ENCODE measurements at regions not wholly inside any gene's neighbourhood (a gene's known extent, or its start where the extent isn't known, plus 50 kb on each side); places are given as distances from the start of the nearest gene placed in this dataset.
"Not testable (repeated sequence)": the region's sequence is repeated elsewhere in the genome, so short reads cannot be mapped to it uniquely, and the experiment has no call there.

DNA sequence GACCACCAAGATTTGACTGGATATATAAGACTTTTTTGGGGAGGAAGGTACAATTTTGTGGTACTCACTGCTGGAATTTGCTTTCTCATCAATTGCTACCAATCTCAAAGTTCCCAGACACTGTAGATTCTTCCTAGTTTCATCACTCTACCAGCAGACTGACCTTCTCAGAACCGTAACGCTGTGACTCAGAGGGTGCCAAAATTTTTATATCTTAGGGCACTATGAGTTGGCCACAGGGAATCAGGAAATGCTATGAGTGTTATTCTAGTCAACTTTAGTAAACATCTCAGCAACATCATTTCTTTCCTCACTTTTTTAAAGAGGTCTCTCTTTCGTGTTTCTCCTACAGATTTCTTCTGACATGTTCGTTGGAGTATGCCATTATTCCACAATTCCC lies 499.0 kb downstream of the TMX3 start:
- Histone ChIP-seq H3K9ac (ENCODE audit: low read depth, low read length) (no peak overlapping the region), H3K36me3 (ENCODE audit: control insufficient read depth, insufficient read depth, low read length) (no peaks in the 10 kb centered on the region), H3K4me3 (ENCODE audit: low read depth, low read length) (no peak overlapping the region), H3K4me1 (ENCODE audit: control insufficient read depth, insufficient read depth, low read length) (no peaks in the 10 kb centered on the region), H3K27me3 (ENCODE audit: control insufficient read depth, insufficient read depth, low read length) (no peaks in the 10 kb centered on the region), H3K9me3 (ENCODE audit: control insufficient read depth, insufficient read depth, low read length) (no peaks in the 10 kb centered on the region)

DNA sequence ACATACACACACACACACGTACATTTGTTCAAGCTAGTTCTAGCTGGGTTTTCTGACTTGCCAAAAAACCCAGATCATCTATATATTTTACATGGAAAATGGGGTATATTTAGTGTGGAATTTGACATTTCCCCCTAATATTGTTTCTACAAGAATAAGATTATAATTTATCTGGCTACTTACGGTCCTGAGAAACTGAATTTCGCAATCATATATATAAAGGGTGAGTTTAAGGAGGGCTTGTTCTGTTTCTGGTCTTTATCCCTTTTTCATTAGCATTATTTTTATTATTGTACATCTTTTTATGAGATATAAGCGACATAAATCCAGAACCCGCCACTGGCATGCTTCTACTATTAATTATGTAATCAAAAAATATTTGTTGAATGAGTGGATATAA lies 528.9 kb downstream of the TMX3 start:
- Histone ChIP-seq H3K9me3 (ENCODE audit: control insufficient read depth, insufficient read depth, low read length) (no peaks in the 10 kb centered on the region), H3K4me1 (ENCODE audit: control insufficient read depth, insufficient read depth, low read length) (no peaks in the 10 kb centered on the region), H3K4me3 (ENCODE audit: low read depth, low read length) (no peak overlapping the region), H3K36me3 (ENCODE audit: control insufficient read depth, insufficient read depth, low read length) (no peaks in the 10 kb centered on the region), H3K9ac (ENCODE audit: low read depth, low read length) (no peak overlapping the region), H3K27me3 (ENCODE audit: control insufficient read depth, insufficient read depth, low read length) (no peaks in the 10 kb centered on the region)

DNA sequence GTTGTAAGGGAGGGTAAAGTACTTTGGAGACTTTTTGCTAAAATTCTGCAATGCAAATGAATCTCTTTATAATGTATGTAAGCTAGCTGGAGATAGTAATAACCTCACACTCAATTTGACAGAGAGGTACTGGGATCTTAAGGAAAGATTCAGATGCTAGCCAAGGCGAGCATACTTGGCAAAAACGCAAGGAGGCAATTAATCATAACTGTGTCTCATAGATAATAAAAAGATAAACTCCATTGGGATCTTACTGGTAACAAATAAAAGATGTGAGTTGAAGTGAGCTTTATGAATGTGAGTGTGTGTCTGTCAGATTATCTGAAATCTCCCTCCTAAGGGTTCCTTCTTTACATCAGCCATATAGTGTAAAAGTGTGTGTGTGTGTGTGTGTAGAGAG lies 533.0 kb downstream of the TMX3 start:
- Histone ChIP-seq H3K9me3 (ENCODE audit: control insufficient read depth, insufficient read depth, low read length) (no peaks in the 10 kb centered on the region), H3K36me3 (ENCODE audit: control insufficient read depth, insufficient read depth, low read length) (no peaks in the 10 kb centered on the region), H3K9ac (ENCODE audit: low read depth, low read length) (no peak overlapping the region), H3K4me1 (ENCODE audit: control insufficient read depth, insufficient read depth, low read length) (no peaks in the 10 kb centered on the region), H3K27me3 (ENCODE audit: control insufficient read depth, insufficient read depth, low read length) (no peaks in the 10 kb centered on the region), H3K4me3 (ENCODE audit: low read depth, low read length) (no peak overlapping the region)

DNA sequence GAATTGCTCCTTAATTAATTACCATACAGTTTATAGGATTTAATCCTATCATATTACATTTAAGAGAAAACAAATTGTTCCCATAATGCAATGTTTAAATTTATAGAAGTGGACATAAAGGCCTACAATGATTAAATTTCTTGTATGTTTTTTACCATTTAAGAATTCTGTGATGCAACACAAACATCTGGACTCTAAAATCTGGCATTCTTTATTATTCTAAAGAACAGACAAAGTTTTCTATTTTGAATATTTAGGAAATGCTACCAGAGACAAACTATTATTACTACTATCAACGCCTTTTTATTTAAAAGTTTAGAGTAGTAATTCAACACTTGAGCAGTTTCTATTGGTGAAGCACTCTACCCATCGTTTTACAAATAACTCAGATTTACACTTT lies 535.1 kb downstream of the TMX3 start:
- no peaks in the 10 kb centered on the region for H3K27me3 ChIP-seq (ENCODE audit: control insufficient read depth, insufficient read depth, low read length)
- no peak overlapping the region for H3K9ac ChIP-seq (ENCODE audit: low read depth, low read length)
- no peaks in the 10 kb centered on the region for H3K36me3 ChIP-seq (ENCODE audit: control insufficient read depth, insufficient read depth, low read length)
- no peak overlapping the region for H3K4me3 ChIP-seq (ENCODE audit: low read depth, low read length)
- no peaks in the 10 kb centered on the region for H3K9me3 ChIP-seq (ENCODE audit: control insufficient read depth, insufficient read depth, low read length)
- H3K4me1 ChIP-seq (ENCODE audit: control insufficient read depth, insufficient read depth, low read length), result no peaks in the 10 kb centered on the region

DNA sequence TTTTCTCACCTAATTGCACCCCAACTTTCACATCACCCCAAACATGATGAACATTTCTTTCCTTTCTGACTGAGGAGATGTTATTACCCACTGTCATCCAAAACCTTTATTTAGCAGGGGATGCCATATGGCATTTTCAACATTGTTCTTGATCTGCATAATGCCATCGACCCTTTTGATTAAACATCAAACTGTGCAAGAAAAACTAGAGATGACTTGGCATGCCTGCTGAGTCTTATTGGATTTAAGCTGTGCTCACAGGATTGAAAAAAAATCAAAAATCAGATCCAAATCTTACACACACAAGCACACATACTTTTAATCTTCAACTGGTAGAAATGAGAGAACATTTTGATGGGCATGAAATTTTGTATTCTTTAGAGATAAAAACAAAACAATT lies 536.0 kb downstream of the TMX3 start:
- Histone ChIP-seq H3K4me3 (ENCODE audit: low read depth, low read length) (no peak overlapping the region), H3K4me1 (ENCODE audit: control insufficient read depth, insufficient read depth, low read length) (no peaks in the 10 kb centered on the region), H3K27me3 (ENCODE audit: control insufficient read depth, insufficient read depth, low read length) (no peaks in the 10 kb centered on the region), H3K36me3 (ENCODE audit: control insufficient read depth, insufficient read depth, low read length) (no peaks in the 10 kb centered on the region), H3K9me3 (ENCODE audit: control insufficient read depth, insufficient read depth, low read length) (no peaks in the 10 kb centered on the region), H3K9ac (ENCODE audit: low read depth, low read length) (no peak overlapping the region)

DNA sequence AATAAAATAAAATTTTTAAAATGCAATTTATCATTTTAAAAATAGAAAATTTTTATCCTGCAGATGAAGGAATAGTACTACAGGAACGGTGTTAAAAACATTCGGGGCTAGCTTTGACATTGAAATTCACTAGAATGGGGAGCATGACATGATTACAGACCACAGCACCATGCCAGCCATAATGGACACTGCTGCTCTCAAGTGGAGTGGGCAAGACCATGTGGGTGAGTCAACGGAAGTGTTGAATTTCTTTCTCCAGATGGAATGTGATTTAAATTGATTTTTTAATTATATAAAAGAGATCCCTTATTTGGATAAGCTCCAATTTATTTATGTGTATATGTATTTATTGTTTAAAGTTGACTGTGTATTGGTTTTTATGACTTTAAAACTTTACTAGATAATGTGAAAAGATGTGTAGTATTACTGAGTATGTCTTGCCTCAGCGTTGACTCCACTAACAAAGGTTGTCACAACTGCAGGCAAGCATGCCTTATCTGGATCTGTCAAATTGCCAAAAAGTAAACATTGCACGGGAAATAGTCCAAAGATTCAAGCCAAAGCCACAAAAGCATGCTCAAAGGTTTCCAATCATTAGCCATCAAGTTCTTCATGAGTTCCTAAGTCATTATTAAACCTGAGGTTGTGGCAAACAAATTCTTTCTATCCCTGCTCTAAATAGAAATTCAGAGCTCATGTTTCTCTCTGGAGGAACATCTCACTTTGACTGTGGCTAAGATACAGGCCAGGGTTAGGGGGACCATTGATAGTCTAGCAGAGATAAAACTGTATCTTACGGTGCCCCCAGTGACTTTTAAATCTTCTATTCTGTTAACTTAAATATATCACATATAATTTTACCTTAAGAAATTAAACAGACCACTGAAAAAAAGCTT lies 536.9 kb downstream of the TMX3 start:
- H3K9ac ChIP-seq (ENCODE audit: low read depth, low read length), result no peak overlapping the region
- H3K4me1 ChIP-seq (ENCODE audit: control insufficient read depth, insufficient read depth, low read length), result no peaks in the 10 kb centered on the region
- H3K36me3 ChIP-seq (ENCODE audit: control insufficient read depth, insufficient read depth, low read length), result no peaks in the 10 kb centered on the region
- no peaks in the 10 kb centered on the region for H3K9me3 ChIP-seq (ENCODE audit: control insufficient read depth, insufficient read depth, low read length)
- H3K27me3 ChIP-seq (ENCODE audit: control insufficient read depth, insufficient read depth, low read length), result no peaks in the 10 kb centered on the region
- H3K4me3 ChIP-seq (ENCODE audit: low read depth, low read length), result no peak overlapping the region

DNA sequence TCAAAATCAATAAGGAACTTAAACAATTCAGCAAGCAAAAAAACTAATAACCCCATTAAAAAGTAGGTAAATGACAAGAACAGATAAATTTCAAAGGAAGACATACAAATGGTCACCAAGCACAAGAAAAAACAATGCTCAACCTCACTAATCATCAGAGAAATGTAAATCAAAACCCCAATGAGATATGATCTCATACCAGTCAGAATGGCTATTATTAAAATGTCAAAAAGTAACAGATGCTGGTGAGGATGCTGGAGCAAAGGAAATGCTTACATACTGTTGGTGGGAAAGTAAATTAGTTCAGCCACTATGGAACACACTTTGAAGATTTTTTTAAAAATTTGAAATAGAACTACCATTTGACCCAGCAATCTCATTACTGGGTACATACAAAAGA lies 538.0 kb downstream of the TMX3 start:
- H3K27me3 ChIP-seq (ENCODE audit: control insufficient read depth, insufficient read depth, low read length), result no peaks in the 10 kb centered on the region
- no peak overlapping the region for H3K4me3 ChIP-seq (ENCODE audit: low read depth, low read length)
- H3K9ac ChIP-seq (ENCODE audit: low read depth, low read length), result no peak overlapping the region
- H3K9me3 ChIP-seq (ENCODE audit: control insufficient read depth, insufficient read depth, low read length), result no peaks in the 10 kb centered on the region
- no peaks in the 10 kb centered on the region for H3K4me1 ChIP-seq (ENCODE audit: control insufficient read depth, insufficient read depth, low read length)
- no peaks in the 10 kb centered on the region for H3K36me3 ChIP-seq (ENCODE audit: control insufficient read depth, insufficient read depth, low read length)

DNA sequence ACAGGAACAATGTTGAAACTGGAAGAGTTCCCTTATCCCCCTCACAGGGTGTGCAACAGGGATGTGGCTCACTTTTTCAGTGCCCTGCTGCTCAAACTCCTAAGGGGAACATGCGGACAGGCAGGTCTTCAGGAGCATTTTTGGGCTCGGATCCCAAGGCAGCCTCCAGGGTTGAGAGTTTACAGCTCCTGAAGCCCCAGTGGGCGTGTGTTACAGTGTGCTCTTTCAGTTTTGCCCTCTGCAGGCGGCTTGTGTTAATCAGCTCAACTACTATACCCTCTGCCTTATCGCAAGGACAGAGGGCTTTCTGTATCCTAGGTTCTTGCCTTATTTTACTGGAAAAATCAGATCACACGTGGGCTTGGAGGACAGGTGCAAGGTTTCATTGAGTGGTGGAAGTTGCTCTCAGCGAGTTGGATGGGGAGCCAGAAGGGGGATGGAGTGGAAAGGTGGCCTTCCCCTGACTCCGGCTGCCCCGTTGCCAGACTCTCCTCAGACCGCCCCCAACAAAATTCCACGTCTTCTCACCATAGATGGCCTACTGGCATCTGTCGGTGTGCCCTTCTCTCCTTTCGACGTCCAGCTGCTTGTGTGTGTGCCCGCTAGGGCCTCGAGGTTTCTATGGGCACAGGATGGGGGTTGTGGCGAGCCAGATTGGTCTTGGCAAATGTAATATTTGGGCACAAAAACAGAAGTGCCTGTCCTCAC lies 541.9 kb downstream of the TMX3 start:
- H3K9me3 ChIP-seq (ENCODE audit: control insufficient read depth, insufficient read depth, low read length), result no peaks in the 10 kb centered on the region
- no peak overlapping the region for H3K9ac ChIP-seq (ENCODE audit: low read depth, low read length)
- H3K4me1 ChIP-seq (ENCODE audit: control insufficient read depth, insufficient read depth, low read length), result no peaks in the 10 kb centered on the region
- H3K36me3 ChIP-seq (ENCODE audit: control insufficient read depth, insufficient read depth, low read length), result no peaks in the 10 kb centered on the region
- no peak overlapping the region for H3K4me3 ChIP-seq (ENCODE audit: low read depth, low read length)
- H3K27me3 ChIP-seq (ENCODE audit: control insufficient read depth, insufficient read depth, low read length), result no peaks in the 10 kb centered on the region

DNA sequence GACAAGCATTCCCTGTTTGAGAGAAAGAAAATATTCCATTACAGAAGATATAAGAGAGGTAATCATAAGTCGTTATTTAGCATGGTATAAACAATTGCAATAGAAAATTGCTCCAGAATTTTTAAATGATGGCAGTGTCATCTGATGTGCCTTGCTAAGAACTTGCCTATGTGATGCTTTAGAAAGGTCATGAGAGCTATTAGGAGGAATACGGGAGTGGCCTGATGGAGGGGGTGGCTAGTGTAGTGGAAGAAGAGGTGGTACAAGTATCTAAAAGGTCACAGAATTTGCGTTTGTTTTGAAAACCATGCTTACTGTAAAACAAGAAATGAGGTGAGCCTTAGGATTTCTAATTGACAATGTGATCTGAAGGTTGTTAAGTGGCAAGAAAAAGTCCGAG lies 550.0 kb downstream of the TMX3 start:
- H3K36me3 ChIP-seq (ENCODE audit: control insufficient read depth, insufficient read depth, low read length), result no peaks in the 10 kb centered on the region
- H3K9ac ChIP-seq (ENCODE audit: low read depth, low read length), result no peak overlapping the region
- H3K4me1 ChIP-seq (ENCODE audit: control insufficient read depth, insufficient read depth, low read length), result no peaks in the 10 kb centered on the region
- no peaks in the 10 kb centered on the region for H3K9me3 ChIP-seq (ENCODE audit: control insufficient read depth, insufficient read depth, low read length)
- no peak overlapping the region for H3K4me3 ChIP-seq (ENCODE audit: low read depth, low read length)
- H3K27me3 ChIP-seq (ENCODE audit: control insufficient read depth, insufficient read depth, low read length), result no peaks in the 10 kb centered on the region

DNA sequence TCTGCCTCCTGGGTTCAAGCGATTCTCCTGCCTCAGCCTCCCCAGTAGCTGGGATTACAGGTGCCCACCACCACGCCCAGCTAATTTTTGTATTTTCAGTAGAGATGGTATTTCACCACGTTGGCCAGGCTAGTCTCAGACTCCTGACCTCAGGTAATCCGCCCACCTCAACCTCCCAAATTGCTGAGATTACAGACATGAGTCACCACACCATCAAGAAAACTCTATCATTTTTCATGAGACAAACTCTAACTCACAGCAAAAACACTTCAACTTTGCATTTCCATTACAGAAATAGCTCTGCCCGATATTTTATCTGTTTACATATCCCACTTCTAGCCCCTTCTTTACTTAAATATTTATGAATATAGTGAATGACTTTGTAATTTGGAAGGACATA lies 561.1 kb downstream of the TMX3 start:
- not testable (repeated sequence) for H3K36me3 ChIP-seq (ENCODE audit: control insufficient read depth, insufficient read depth, low read length); H3K4me3 ChIP-seq (ENCODE audit: low read depth, low read length); H3K27me3 ChIP-seq (ENCODE audit: control insufficient read depth, insufficient read depth, low read length); H3K4me1 ChIP-seq (ENCODE audit: control insufficient read depth, insufficient read depth, low read length); H3K9ac ChIP-seq (ENCODE audit: low read depth, low read length); H3K9me3 ChIP-seq (ENCODE audit: control insufficient read depth, insufficient read depth, low read length)

DNA sequence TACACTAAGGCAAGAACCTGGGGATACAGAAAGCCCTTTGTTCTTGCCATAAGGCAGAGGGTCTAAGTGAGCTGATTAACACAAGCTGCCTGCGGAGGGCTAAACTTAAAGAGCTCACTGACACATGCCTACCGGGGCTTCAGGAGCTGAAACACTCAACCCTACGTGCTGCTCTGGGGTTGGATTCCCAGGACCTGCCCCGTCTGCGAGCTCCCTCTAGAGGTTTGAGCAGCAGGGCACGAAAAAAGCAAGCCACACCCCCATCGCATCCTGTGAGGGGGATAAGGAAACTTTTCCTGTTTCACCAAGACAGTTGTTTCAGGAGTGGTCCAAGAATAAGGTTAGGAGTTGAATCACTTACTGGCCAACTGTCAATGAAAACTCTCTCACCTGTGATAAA lies 562.1 kb downstream of the TMX3 start:
- H3K9ac ChIP-seq (ENCODE audit: low read depth, low read length), result no peak overlapping the region
- no peaks in the 10 kb centered on the region for H3K27me3 ChIP-seq (ENCODE audit: control insufficient read depth, insufficient read depth, low read length)
- no peak overlapping the region for H3K4me3 ChIP-seq (ENCODE audit: low read depth, low read length)
- no peaks in the 10 kb centered on the region for H3K36me3 ChIP-seq (ENCODE audit: control insufficient read depth, insufficient read depth, low read length)
- no peaks in the 10 kb centered on the region for H3K9me3 ChIP-seq (ENCODE audit: control insufficient read depth, insufficient read depth, low read length)
- no peaks in the 10 kb centered on the region for H3K4me1 ChIP-seq (ENCODE audit: control insufficient read depth, insufficient read depth, low read length)

DNA sequence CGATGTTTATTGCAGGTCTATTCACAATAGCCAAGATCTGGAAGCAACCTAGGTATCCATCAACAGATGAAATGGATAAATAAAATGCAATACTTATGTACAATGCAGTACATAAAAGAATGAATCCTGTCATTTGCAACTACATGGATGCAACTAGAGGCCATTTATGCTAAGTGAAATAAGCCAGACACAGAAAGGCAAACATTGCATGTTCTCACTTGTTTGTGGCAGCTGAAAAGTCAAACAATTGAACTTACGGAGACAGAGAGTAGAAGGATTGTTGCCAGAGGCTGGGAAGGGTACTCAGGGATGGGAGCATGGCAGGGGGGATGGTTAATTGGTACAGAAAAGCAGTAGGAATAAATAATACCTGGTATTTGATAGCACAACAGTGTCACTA lies 563.9 kb downstream of the TMX3 start:
- H3K27me3 ChIP-seq (ENCODE audit: control insufficient read depth, insufficient read depth, low read length), result no peaks in the 10 kb centered on the region
- H3K4me3 ChIP-seq (ENCODE audit: low read depth, low read length), result no peak overlapping the region
- H3K4me1 ChIP-seq (ENCODE audit: control insufficient read depth, insufficient read depth, low read length), result no peaks in the 10 kb centered on the region
- no peak overlapping the region for H3K9ac ChIP-seq (ENCODE audit: low read depth, low read length)
- no peaks in the 10 kb centered on the region for H3K9me3 ChIP-seq (ENCODE audit: control insufficient read depth, insufficient read depth, low read length)
- H3K36me3 ChIP-seq (ENCODE audit: control insufficient read depth, insufficient read depth, low read length), result no peaks in the 10 kb centered on the region
